ENCODE measurements at regions not wholly inside any gene's neighbourhood (a gene's known extent, or its start where the extent isn't known, plus 50 kb on each side); places are given as distances from the start of the nearest gene placed in this dataset.
"Not testable (repeated sequence)": the region's sequence is repeated elsewhere in the genome, so short reads cannot be mapped to it uniquely, and the experiment has no call there.

DNA sequence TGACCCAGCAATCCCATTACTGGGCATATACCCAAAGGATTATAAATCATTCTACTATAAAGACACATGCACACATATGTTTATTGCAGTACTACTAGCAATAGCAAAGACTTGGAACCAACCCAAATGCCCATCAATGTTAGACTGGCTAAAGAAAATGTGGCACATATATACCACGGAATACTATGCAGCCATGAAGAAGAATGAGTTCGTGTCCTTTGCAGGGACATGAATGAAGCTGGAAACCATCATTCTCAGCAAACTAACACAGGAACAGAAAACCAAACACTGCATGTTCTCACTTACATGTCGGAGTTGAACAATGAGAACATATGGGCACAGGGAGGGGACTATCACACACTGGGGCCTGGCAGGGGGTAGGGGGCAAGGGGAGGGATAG is 183.0 kb downstream of the HACE1 start:
- DNase-seq (ENCODE audit: insufficient read length, low spot score); FAIRE-seq: not testable (repeated sequence)

DNA sequence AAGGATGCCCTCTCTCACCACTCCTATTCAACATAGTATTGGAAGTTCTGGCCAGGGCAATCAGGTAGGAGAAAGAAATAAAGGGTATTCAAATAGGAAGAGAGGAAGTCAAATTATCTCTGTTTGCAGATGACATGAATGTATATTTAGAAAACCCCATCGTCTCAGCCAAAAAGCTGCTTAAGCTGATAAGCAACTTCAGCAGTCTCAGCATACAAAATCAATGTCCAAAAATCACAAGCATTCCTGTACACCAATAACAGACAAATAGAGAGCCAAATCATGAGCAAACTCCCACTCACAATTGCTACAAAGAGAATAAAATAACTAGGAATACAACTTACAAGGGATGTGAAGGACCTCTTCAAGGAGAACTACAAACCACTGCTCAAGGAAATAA is 184.6 kb downstream of the HACE1 start:
- not testable (repeated sequence) for DNase-seq (ENCODE audit: insufficient read length, low spot score); FAIRE-seq

- DNase-seq (ENCODE audit: insufficient read length, low spot score); FAIRE-seq: not testable (repeated sequence)
Measured at GRCh38 chr6:104673078-104673477, 186.6 kb downstream of the HACE1 start.

- FAIRE-seq: not testable (repeated sequence)
Measured at GRCh38 chr6:104671591-104671891, 188.2 kb downstream of the HACE1 start.

GRCh38 chr6:104670834-104671590 is 188.7 kb downstream of the HACE1 start:
- FAIRE-seq: not testable (repeated sequence)

More at GRCh38 chr6:104671591-104671891, 188.2 kb downstream of the HACE1 start:
- DNase-seq (ENCODE audit: insufficient read length, low spot score): not testable (repeated sequence)

GRCh38 chr6:104669483-104669882 is 190.2 kb downstream of the HACE1 start:
- FAIRE-seq (no peak), DNase-seq (ENCODE audit: insufficient read length, low spot score) (no peak)
- TF ChIP-seq, protein P1, sequence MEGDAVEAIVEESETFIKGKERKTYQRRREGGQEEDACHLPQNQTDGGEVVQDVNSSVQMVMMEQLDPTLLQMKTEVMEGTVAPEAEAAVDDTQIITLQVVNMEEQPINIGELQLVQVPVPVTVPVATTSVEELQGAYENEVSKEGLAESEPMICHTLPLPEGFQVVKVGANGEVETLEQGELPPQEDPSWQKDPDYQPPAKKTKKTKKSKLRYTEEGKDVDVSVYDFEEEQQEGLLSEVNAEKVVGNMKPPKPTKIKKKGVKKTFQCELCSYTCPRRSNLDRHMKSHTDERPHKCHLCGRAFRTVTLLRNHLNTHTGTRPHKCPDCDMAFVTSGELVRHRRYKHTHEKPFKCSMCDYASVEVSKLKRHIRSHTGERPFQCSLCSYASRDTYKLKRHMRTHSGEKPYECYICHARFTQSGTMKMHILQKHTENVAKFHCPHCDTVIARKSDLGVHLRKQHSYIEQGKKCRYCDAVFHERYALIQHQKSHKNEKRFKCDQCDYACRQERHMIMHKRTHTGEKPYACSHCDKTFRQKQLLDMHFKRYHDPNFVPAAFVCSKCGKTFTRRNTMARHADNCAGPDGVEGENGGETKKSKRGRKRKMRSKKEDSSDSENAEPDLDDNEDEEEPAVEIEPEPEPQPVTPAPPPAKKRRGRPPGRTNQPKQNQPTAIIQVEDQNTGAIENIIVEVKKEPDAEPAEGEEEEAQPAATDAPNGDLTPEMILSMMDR (IDR thresholded peaks at IDR 0.05; ENCODE audit: insufficient read depth, missing control alignments): no peak

More at GRCh38 chr6:104670834-104671590, 188.7 kb downstream of the HACE1 start:
- DNase-seq (ENCODE audit: insufficient read length, low spot score): not testable (repeated sequence)

- TF ChIP-seq, protein P1 (IDR thresholded peaks at IDR 0.05; ENCODE audit: insufficient read depth, missing control alignments): no peak
- no peak for FAIRE-seq
- DNase-seq (ENCODE audit: insufficient read length, low spot score): no peak
Measured at GRCh38 chr6:104656235-104656634, 203.5 kb downstream of the HACE1 start.

DNA sequence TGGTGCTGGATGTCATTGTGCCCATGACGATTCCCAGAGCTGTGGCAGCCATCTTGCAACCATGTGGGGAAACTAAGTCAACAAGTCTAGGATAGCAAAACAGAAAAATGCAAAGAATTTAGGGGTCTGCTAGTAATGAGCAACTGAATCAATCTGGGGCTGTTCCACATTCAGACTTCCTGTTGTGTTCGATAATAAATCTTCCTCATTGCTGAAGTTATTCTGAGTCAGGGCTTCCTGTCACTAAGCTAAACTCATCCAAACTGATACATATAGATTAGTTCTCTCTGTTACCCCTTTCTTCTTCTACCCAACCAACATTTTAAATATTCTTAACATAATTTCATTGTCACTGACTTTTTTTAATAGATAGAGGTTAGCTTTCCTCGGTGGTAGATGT is 205.9 kb downstream of the HACE1 start:
- FAIRE-seq: no peak
- TF ChIP-seq, protein P1 (IDR thresholded peaks at IDR 0.05; ENCODE audit: insufficient read depth, missing control alignments): no peak
- DNase-seq (ENCODE audit: insufficient read length, low spot score): no peak

DNA sequence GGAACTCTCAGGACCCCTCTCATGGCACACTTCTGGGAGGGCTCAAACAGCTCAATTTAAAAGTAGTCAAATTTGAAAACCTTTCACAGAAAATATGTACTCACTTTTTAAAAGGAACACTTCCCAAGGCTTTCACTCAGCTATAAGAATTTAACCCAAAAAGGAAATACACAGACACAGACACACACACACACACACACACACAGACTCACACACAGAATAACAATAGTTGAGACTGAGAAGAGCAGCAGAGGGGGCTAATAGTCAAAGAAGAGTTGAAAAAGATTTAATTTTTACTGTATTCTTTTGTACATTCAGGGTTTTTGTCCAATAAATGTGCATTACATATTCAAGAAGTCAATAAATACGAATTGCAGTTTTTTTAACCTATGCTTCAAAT is 211.4 kb downstream of the HACE1 start:
- TF ChIP-seq, protein P1 (IDR thresholded peaks at IDR 0.05; ENCODE audit: insufficient read depth, missing control alignments): no peak
- no peak for DNase-seq (ENCODE audit: insufficient read length, low spot score)
- FAIRE-seq: no peak

GRCh38 chr6:104644848-104645247 is 214.9 kb downstream of the HACE1 start:
- FAIRE-seq: no peak
- TF ChIP-seq, protein P1 (IDR thresholded peaks at IDR 0.05; ENCODE audit: insufficient read depth, missing control alignments): no peak
- no peak for DNase-seq (ENCODE audit: insufficient read length, low spot score)
